ENCODE measurements at regions not wholly inside any gene's neighbourhood (a gene's known extent, or its start where the extent isn't known, plus 50 kb on each side); places are given as distances from the start of the nearest gene placed in this dataset.

GRCh38 chr3:153458881-153459280, 296.9 kb downstream of the RAP2B start:
- H4K20me1 ChIP-seq (ENCODE audit: control insufficient read depth, insufficient read depth, low read length, poor library complexity, severe bottlenecking) = no peaks in the 10 kb centered on the region
- H3K79me2 ChIP-seq (ENCODE audit: control insufficient read depth, insufficient read depth, low read length) = no peaks in the 10 kb centered on the region
- H3K4me3 ChIP-seq (ENCODE audit: control extremely low read depth in 1 of 5, extremely low read depth in 1 of 5, insufficient read depth in 1 of 5, low read depth in 2 of 5, low read length in 4 of 5) = no peak overlapping the region
- H3K27ac ChIP-seq (ENCODE audit: low read length in 2 of 2) = no peak overlapping the region
- intact Hi-C loops (cut with micrococcal nuclease) = no loop called here
- H3K4me2 ChIP-seq (replicated peaks; ENCODE audit: low read depth, low read length, poor library complexity, severe bottlenecking) = no peak overlapping the region
- no peak overlapping the region for H2AFZ ChIP-seq (ENCODE audit: insufficient read depth, low read depth, low read length, poor library complexity, severe bottlenecking)
- TF ChIP-seq, protein P1, sequence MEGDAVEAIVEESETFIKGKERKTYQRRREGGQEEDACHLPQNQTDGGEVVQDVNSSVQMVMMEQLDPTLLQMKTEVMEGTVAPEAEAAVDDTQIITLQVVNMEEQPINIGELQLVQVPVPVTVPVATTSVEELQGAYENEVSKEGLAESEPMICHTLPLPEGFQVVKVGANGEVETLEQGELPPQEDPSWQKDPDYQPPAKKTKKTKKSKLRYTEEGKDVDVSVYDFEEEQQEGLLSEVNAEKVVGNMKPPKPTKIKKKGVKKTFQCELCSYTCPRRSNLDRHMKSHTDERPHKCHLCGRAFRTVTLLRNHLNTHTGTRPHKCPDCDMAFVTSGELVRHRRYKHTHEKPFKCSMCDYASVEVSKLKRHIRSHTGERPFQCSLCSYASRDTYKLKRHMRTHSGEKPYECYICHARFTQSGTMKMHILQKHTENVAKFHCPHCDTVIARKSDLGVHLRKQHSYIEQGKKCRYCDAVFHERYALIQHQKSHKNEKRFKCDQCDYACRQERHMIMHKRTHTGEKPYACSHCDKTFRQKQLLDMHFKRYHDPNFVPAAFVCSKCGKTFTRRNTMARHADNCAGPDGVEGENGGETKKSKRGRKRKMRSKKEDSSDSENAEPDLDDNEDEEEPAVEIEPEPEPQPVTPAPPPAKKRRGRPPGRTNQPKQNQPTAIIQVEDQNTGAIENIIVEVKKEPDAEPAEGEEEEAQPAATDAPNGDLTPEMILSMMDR (IDR thresholded peaks at IDR 0.05) = no peak
- TF ChIP-seq EZH2 (IDR thresholded peaks at IDR 0.05; ENCODE audit: borderline replicate concordance, insufficient read depth, low read depth, low read length, poor library complexity, severe bottlenecking) = no peak
- H3K27ac Mint-ChIP-seq = no peak overlapping the region
- no peaks in the 10 kb centered on the region for H3K9me3 ChIP-seq (ENCODE audit: control extremely low read depth in 1 of 3, control insufficient read depth in 2 of 3, insufficient read depth in 1 of 3, low read length in 2 of 3)
- H3K36me3 ChIP-seq (replicated peaks in 1 of 2; ENCODE audit: control extremely low read depth in 1 of 2, control insufficient read depth in 1 of 2, extremely low read depth in 1 of 2, insufficient read depth in 2 of 2, low read length in 1 of 2) = no peaks in the 10 kb centered on the region
- no peaks in the 10 kb centered on the region for H3K27me3 ChIP-seq (replicated peaks in 1 of 4; ENCODE audit: control extremely low read depth in 1 of 4, control insufficient read depth in 3 of 4, insufficient read depth in 4 of 4, low read length in 3 of 4)
- ATAC-seq (ENCODE audit: low read depth) (no peak), DNase-seq (no peak)
- H3K9ac ChIP-seq (ENCODE audit: low read length) = no peak overlapping the region
- WGBS (ENCODE audit: insufficient coverage) = 100% methylated on average over 1 of the region's 3 CpGs
- H3K27me3 Mint-ChIP-seq = no peaks in the 10 kb centered on the region
- H3K4me3 Mint-ChIP-seq = no peak overlapping the region
- CTCF ChIA-PET = no interaction called here
- H3K4me1 Mint-ChIP-seq = peaks cover 2% of the 10 kb centered on the region
- POLR2A ChIA-PET = no interaction called here
- H3K4me1 ChIP-seq (ENCODE audit: control insufficient read depth in 2 of 2, insufficient read depth in 2 of 2, low read length in 2 of 2) = no peaks in the 10 kb centered on the region
- H3K9me3 Mint-ChIP-seq (ENCODE audit: insufficient read depth) = no peaks in the 10 kb centered on the region

- TF ChIP-seq EZH2 (IDR thresholded peaks at IDR 0.05; ENCODE audit: borderline replicate concordance, insufficient read depth, low read depth, low read length, poor library complexity, severe bottlenecking) = no peak
- TF ChIP-seq, protein P1 (IDR thresholded peaks at IDR 0.05) = no peak
- Histone ChIP-seq H3K9ac (ENCODE audit: low read length) (no peak overlapping the region), H3K79me2 (ENCODE audit: control insufficient read depth, insufficient read depth, low read length) (no peaks in the 10 kb centered on the region), H4K20me1 (ENCODE audit: control insufficient read depth, insufficient read depth, low read length, poor library complexity, severe bottlenecking) (no peaks in the 10 kb centered on the region), H3K27me3 (replicated peaks in 1 of 4; ENCODE audit: control extremely low read depth in 1 of 4, control insufficient read depth in 3 of 4, insufficient read depth in 4 of 4, low read length in 3 of 4) (no peaks in the 10 kb centered on the region), H3K4me2 (replicated peaks; ENCODE audit: low read depth, low read length, poor library complexity, severe bottlenecking) (no peak overlapping the region), H3K4me3 (ENCODE audit: control extremely low read depth in 1 of 5, extremely low read depth in 1 of 5, insufficient read depth in 1 of 5, low read depth in 2 of 5, low read length in 4 of 5) (no peak overlapping the region), H3K27ac (ENCODE audit: low read length in 2 of 2) (no peak overlapping the region), H3K4me1 (ENCODE audit: control insufficient read depth in 2 of 2, insufficient read depth in 2 of 2, low read length in 2 of 2) (no peaks in the 10 kb centered on the region), H3K9me3 (ENCODE audit: control extremely low read depth in 1 of 3, control insufficient read depth in 2 of 3, insufficient read depth in 1 of 3, low read length in 2 of 3) (no peaks in the 10 kb centered on the region), H2AFZ (ENCODE audit: insufficient read depth, low read depth, low read length, poor library complexity, severe bottlenecking) (no peak overlapping the region), H3K36me3 (replicated peaks in 1 of 2; ENCODE audit: control extremely low read depth in 1 of 2, control insufficient read depth in 1 of 2, extremely low read depth in 1 of 2, insufficient read depth in 2 of 2, low read length in 1 of 2) (no peaks in the 10 kb centered on the region)
- intact Hi-C loops (cut with micrococcal nuclease) = no loop called here
- H3K27me3 Mint-ChIP-seq = no peaks in the 10 kb centered on the region
- CTCF ChIA-PET = no interaction called here
- WGBS (ENCODE audit: insufficient coverage) = no CpG with 5 or more reads among the region's 1 CpG
- POLR2A ChIA-PET = no interaction called here
- no peak overlapping the region for H3K27ac Mint-ChIP-seq
- peaks cover 9% of the 10 kb centered on the region for H3K4me1 Mint-ChIP-seq
- DNase-seq (no peak), ATAC-seq (ENCODE audit: low read depth) (no peak)
- no peaks in the 10 kb centered on the region for H3K9me3 Mint-ChIP-seq (ENCODE audit: insufficient read depth)
- H3K4me3 Mint-ChIP-seq = no peak overlapping the region
These were observed 300.5 kb downstream of the RAP2B start for GRCh38 chr3:153462545-153462944.
